ENCODE measurements at regions not wholly inside any gene's neighbourhood (a gene's known extent, or its start where the extent isn't known, plus 50 kb on each side); places are given as distances from the start of the nearest gene placed in this dataset.
"Not testable (repeated sequence)": the region's sequence is repeated elsewhere in the genome, so short reads cannot be mapped to it uniquely, and the experiment has no call there.

GRCh38 chr2:23050388-23050787 is 334.6 kb upstream of the KLHL29 start:
- no peaks in the 10 kb centered on the region for H3F3A ChIP-seq (ENCODE audit: control insufficient read depth, insufficient read depth)
- H3K9me2 ChIP-seq (replicated peaks; ENCODE audit: control insufficient read depth, low read length), result no peaks in the 10 kb centered on the region
- H3K36me3 ChIP-seq (ENCODE audit: control insufficient read depth, low read length), result no peaks in the 10 kb centered on the region
- no peaks in the 10 kb centered on the region for H3K9me3 ChIP-seq (ENCODE audit: control insufficient read depth, insufficient read depth, low read length)
- no peaks in the 10 kb centered on the region for H3K4me1 ChIP-seq (ENCODE audit: control insufficient read depth, low read length)
- no peaks in the 10 kb centered on the region for H4K20me1 ChIP-seq (ENCODE audit: control insufficient read depth, insufficient read depth, low read depth, low read length)
- no peak overlapping the region for H3K4me3 ChIP-seq (ENCODE audit: low read length)
- H3K27ac ChIP-seq (ENCODE audit: low read depth, low read length), result no peak overlapping the region
- no peaks in the 10 kb centered on the region for H3K79me2 ChIP-seq (ENCODE audit: control insufficient read depth, low read length)
- H3K27me3 ChIP-seq (ENCODE audit: control insufficient read depth, low read length), result no peaks in the 10 kb centered on the region
- no peak for TF ChIP-seq EZH2phosphoT487 (IDR thresholded peaks at IDR 0.05; ENCODE audit: borderline replicate concordance, low read length)
- TF ChIP-seq CTCF (IDR thresholded peaks at IDR 0.05; ENCODE audit: low read depth, low read length, poor library complexity, severe bottlenecking), result no peak
- no peak overlapping the region for H3K4me2 ChIP-seq (ENCODE audit: low read length)

GRCh38 chr2:23053601-23054000 is 331.4 kb upstream of the KLHL29 start:
- Histone ChIP-seq H3K79me2 (ENCODE audit: control insufficient read depth, low read length) (no peaks in the 10 kb centered on the region), H3K9me2 (replicated peaks; ENCODE audit: control insufficient read depth, low read length) (no peaks in the 10 kb centered on the region), H3K4me1 (ENCODE audit: control insufficient read depth, low read length) (no peaks in the 10 kb centered on the region), H3K9me3 (ENCODE audit: control insufficient read depth, insufficient read depth, low read length) (no peaks in the 10 kb centered on the region), H3K4me2 (ENCODE audit: low read length) (no peak overlapping the region), H3K36me3 (ENCODE audit: control insufficient read depth, low read length) (no peaks in the 10 kb centered on the region), H4K20me1 (ENCODE audit: control insufficient read depth, insufficient read depth, low read depth, low read length) (no peaks in the 10 kb centered on the region), H3F3A (ENCODE audit: control insufficient read depth, insufficient read depth) (no peaks in the 10 kb centered on the region), H3K27me3 (ENCODE audit: control insufficient read depth, low read length) (no peaks in the 10 kb centered on the region), H3K27ac (ENCODE audit: low read depth, low read length) (no peak overlapping the region), H3K4me3 (ENCODE audit: low read length) (no peak overlapping the region)
- TF ChIP-seq EZH2phosphoT487 (IDR thresholded peaks at IDR 0.05; ENCODE audit: borderline replicate concordance, low read length) (no peak), CTCF (IDR thresholded peaks at IDR 0.05; ENCODE audit: low read depth, low read length, poor library complexity, severe bottlenecking) (no peak)

- no peaks in the 10 kb centered on the region for H3K4me1 ChIP-seq (ENCODE audit: control insufficient read depth, low read length)
- no peaks in the 10 kb centered on the region for H3K79me2 ChIP-seq (ENCODE audit: control insufficient read depth, low read length)
- H3K27me3 ChIP-seq (ENCODE audit: control insufficient read depth, low read length), result no peaks in the 10 kb centered on the region
- H3K36me3 ChIP-seq (ENCODE audit: control insufficient read depth, low read length), result no peaks in the 10 kb centered on the region
- no peak overlapping the region for H3K4me2 ChIP-seq (ENCODE audit: low read length)
- H3K4me3 ChIP-seq (ENCODE audit: low read length), result no peak overlapping the region
- H3K27ac ChIP-seq (ENCODE audit: low read depth, low read length), result no peak overlapping the region
- no peaks in the 10 kb centered on the region for H3K9me2 ChIP-seq (replicated peaks; ENCODE audit: control insufficient read depth, low read length)
- H4K20me1 ChIP-seq (ENCODE audit: control insufficient read depth, insufficient read depth, low read depth, low read length), result no peaks in the 10 kb centered on the region
- TF ChIP-seq CTCF (IDR thresholded peaks at IDR 0.05; ENCODE audit: low read depth, low read length, poor library complexity, severe bottlenecking) (no peak), EZH2phosphoT487 (IDR thresholded peaks at IDR 0.05; ENCODE audit: borderline replicate concordance, low read length) (no peak)
- H3F3A ChIP-seq (ENCODE audit: control insufficient read depth, insufficient read depth), result no peaks in the 10 kb centered on the region
- H3K9me3 ChIP-seq (ENCODE audit: control insufficient read depth, insufficient read depth, low read length), result no peaks in the 10 kb centered on the region
Observed at GRCh38 chr2:23055251-23055650, 329.7 kb upstream of the KLHL29 start.

GRCh38 chr2:23056846-23057245 is 328.1 kb upstream of the KLHL29 start:
- H3K4me1 ChIP-seq (ENCODE audit: control insufficient read depth, low read length); H3F3A ChIP-seq (ENCODE audit: control insufficient read depth, insufficient read depth); H3K79me2 ChIP-seq (ENCODE audit: control insufficient read depth, low read length); H3K27ac ChIP-seq (ENCODE audit: low read depth, low read length); H3K27me3 ChIP-seq (ENCODE audit: control insufficient read depth, low read length); H4K20me1 ChIP-seq (ENCODE audit: control insufficient read depth, insufficient read depth, low read depth, low read length); H3K9me3 ChIP-seq (ENCODE audit: control insufficient read depth, insufficient read depth, low read length); H3K4me3 ChIP-seq (ENCODE audit: low read length); H3K9me2 ChIP-seq (replicated peaks; ENCODE audit: control insufficient read depth, low read length); H3K4me2 ChIP-seq (ENCODE audit: low read length); H3K36me3 ChIP-seq (ENCODE audit: control insufficient read depth, low read length): not testable (repeated sequence)
